CD4-positive, alpha-beta T cell treated with Interleukin-17A for 1 hour (primary cell): ENCODE measurements at regions not wholly inside any gene's neighbourhood (a gene's known extent, or its start where the extent isn't known, plus 50 kb on each side); places are given as distances from the start of the nearest gene placed in this dataset.

ENCODE experiments used
- DNase-seq: peaks from one replicate; pipeline ENCODE4 v3.0.0-alpha.2; 2020

- DNase-seq = no peak
Observed at GRCh38 chr10:107626862-107627261, 462.4 kb upstream of the SORCS1 start.

GRCh38 chr10:107623292-107623691 is 458.8 kb upstream of the SORCS1 start:
- DNase-seq = no peak

- no peak for DNase-seq
Observed at GRCh38 chr10:107619139-107619538, 454.6 kb upstream of the SORCS1 start.

GRCh38 chr10:107618504-107618994 is 454.0 kb upstream of the SORCS1 start:
- no peak for DNase-seq

GRCh38 chr10:107616463-107617410 is 452.2 kb upstream of the SORCS1 start:
- DNase-seq = no peak

- DNase-seq = no peak
Observed at GRCh38 chr10:107616031-107616430, 451.5 kb upstream of the SORCS1 start.

GRCh38 chr10:107614939-107615685 is 450.6 kb upstream of the SORCS1 start:
- DNase-seq = no peak

GRCh38 chr10:107611115-107611514 is 446.6 kb upstream of the SORCS1 start:
- no peak for DNase-seq

- DNase-seq = no peak
Observed at GRCh38 chr10:107589081-107589480, 424.6 kb upstream of the SORCS1 start.

GRCh38 chr10:107585630-107586029 is 421.1 kb upstream of the SORCS1 start:
- no peak for DNase-seq

GRCh38 chr10:107583974-107584373 is 419.5 kb upstream of the SORCS1 start:
- no peak for DNase-seq

- DNase-seq = no peak
Observed at GRCh38 chr10:107579970-107580369, 415.5 kb upstream of the SORCS1 start.

- DNase-seq = no peak
Observed at GRCh38 chr10:107577221-107577620, 412.7 kb upstream of the SORCS1 start.

- no peak for DNase-seq
Observed at GRCh38 chr10:107576746-107577145, 412.2 kb upstream of the SORCS1 start.

GRCh38 chr10:107565014-107565413 is 400.5 kb upstream of the SORCS1 start:
- no peak for DNase-seq

- DNase-seq = no peak
Observed at GRCh38 chr10:107561136-107561650, 396.7 kb upstream of the SORCS1 start.

- no peak for DNase-seq
Observed at GRCh38 chr10:107557916-107558315, 393.4 kb upstream of the SORCS1 start.

GRCh38 chr10:107554333-107554732 is 389.8 kb upstream of the SORCS1 start:
- DNase-seq = no peak

GRCh38 chr10:107553470-107553869 is 389.0 kb upstream of the SORCS1 start:
- DNase-seq = no peak

GRCh38 chr10:107552963-107553362 is 388.5 kb upstream of the SORCS1 start:
- no peak for DNase-seq

GRCh38 chr10:107548301-107548700 is 383.8 kb upstream of the SORCS1 start:
- no peak for DNase-seq

GRCh38 chr10:107546986-107547385 is 382.5 kb upstream of the SORCS1 start:
- DNase-seq = no peak

- DNase-seq = no peak
Observed at GRCh38 chr10:107546284-107546683, 381.8 kb upstream of the SORCS1 start.

- DNase-seq = no peak
Observed at GRCh38 chr10:107545717-107546116, 381.2 kb upstream of the SORCS1 start.
